A549 (cell line): ENCODE measurements at regions not wholly inside any gene's neighbourhood (a gene's known extent, or its start where the extent isn't known, plus 50 kb on each side); places are given as distances from the start of the nearest gene placed in this dataset.

Experiments used
- CTCF ChIP-seq: fragments of >200 bp; sonication (Bioruptor Twin); formaldehyde crosslinking; IDR thresholded peaks from 3 replicates; pipeline ENCODE4 v1.5.1; 2016
- RNF2 ChIP-seq: fragments of 200-600 bp; sonication (generic); IDR thresholded peaks from 2 replicates; pipeline ENCODE4 v1.6.1; 2016; ENCODE audit warnings: low read depth, mild to moderate bottlenecking, antibody characterized with exemption, moderate library complexity, borderline replicate concordance

GRCh38 chr18:73991570-73991969 lies 156.1 kb downstream of the FBXO15 start:
- no peak for TF ChIP-seq CTCF
- no peak for TF ChIP-seq RNF2
